ENCODE measurements at regions not wholly inside any gene's neighbourhood (a gene's known extent, or its start where the extent isn't known, plus 50 kb on each side); places are given as distances from the start of the nearest gene placed in this dataset.

GRCh38 chr16:72569677-72570076 is 397.7 kb upstream of the PMFBP1 start:
- TF ChIP-seq CTCF (IDR thresholded peaks at IDR 0.05; ENCODE audit: insufficient read depth, low read length, poor library complexity, severe bottlenecking), result no peak
- no peak for TF ChIP-seq EZH2phosphoT487 (conservative IDR thresholded peaks at IDR 0.05; ENCODE audit: low read length)
